SK-N-SH (cell line): ENCODE measurements at regions not wholly inside any gene's neighbourhood (a gene's known extent, or its start where the extent isn't known, plus 50 kb on each side); places are given as distances from the start of the nearest gene placed in this dataset.

ENCODE experiments used
- CTCF ChIP-seq: fragments of 200-600 bp; sonication (generic); IDR thresholded peaks from 2 replicates; pipeline ENCODE4 v1.6.1; 2017; ENCODE audit warnings: antibody characterized with exemption, mild to moderate bottlenecking, moderate library complexity
- EP300 ChIP-seq, 2 experiments: IDR thresholded peaks; 2 replicates each; pipeline versions ENCODE4 v1.4.0 to v1.6.1; 2012; ENCODE audit warnings: borderline replicate concordance in 1 of 2, low read depth in 1 of 2, low read length in 1 of 2
- EZH2phosphoT487 ChIP-seq: fragments of 200-600 bp; sonication (generic); IDR thresholded peaks from 2 replicates; pipeline ENCODE4 v1.6.1; 2017; ENCODE audit warnings: low read depth, mixed run types, mild to moderate bottlenecking, antibody characterized with exemption, moderate library complexity, borderline replicate concordance
- JUND ChIP-seq: IDR thresholded peaks from 2 replicates; pipeline ENCODE4 v1.4.0; 2012
- MAX ChIP-seq: IDR thresholded peaks from 2 replicates; pipeline ENCODE4 v1.4.0; 2012; ENCODE audit warnings: low read depth
- MEF2A ChIP-seq: IDR thresholded peaks from 2 replicates; pipeline ENCODE4 v1.4.0; 2012; ENCODE audit warnings: low read depth, borderline replicate concordance
- MXI1 ChIP-seq: IDR thresholded peaks from 2 replicates; pipeline ENCODE4 v1.6.1; 2012; ENCODE audit warnings: mild to moderate bottlenecking, low read depth, low read length, improper control_type of control experiment
- PBX3 ChIP-seq: IDR thresholded peaks from 2 replicates; pipeline ENCODE4; 2012
- RAD21 ChIP-seq: IDR thresholded peaks from 2 replicates; pipeline ENCODE4 v1.6.1; 2012; ENCODE audit warnings: mild to moderate bottlenecking, low read length
- TF ChIP-seq, protein P1 (sequence below): IDR thresholded peaks from 2 replicates; pipeline ENCODE4 v1.6.1; 2012; ENCODE audit warnings: mild to moderate bottlenecking, low read depth, low read length, moderate library complexity
- TF ChIP-seq, protein P2 (sequence below): IDR thresholded peaks from 2 replicates; pipeline ENCODE4 v1.4.0; 2012; ENCODE audit warnings: low read depth, borderline replicate concordance

GRCh38 chr11:130644187-130644586, 195.7 kb downstream of the ADAMTS15 start:
- TF ChIP-seq CTCF (no peak), EP300 (IDR thresholded peaks at IDR 0.05; ENCODE audit: borderline replicate concordance in 1 of 2, low read depth in 1 of 2, low read length in 1 of 2) (no peak), MXI1 (no peak), PBX3 (no peak), EZH2phosphoT487 (no peak), JUND (no peak), MAX (no peak), RAD21 (no peak), MEF2A (no peak)
- TF ChIP-seq, protein P1, sequence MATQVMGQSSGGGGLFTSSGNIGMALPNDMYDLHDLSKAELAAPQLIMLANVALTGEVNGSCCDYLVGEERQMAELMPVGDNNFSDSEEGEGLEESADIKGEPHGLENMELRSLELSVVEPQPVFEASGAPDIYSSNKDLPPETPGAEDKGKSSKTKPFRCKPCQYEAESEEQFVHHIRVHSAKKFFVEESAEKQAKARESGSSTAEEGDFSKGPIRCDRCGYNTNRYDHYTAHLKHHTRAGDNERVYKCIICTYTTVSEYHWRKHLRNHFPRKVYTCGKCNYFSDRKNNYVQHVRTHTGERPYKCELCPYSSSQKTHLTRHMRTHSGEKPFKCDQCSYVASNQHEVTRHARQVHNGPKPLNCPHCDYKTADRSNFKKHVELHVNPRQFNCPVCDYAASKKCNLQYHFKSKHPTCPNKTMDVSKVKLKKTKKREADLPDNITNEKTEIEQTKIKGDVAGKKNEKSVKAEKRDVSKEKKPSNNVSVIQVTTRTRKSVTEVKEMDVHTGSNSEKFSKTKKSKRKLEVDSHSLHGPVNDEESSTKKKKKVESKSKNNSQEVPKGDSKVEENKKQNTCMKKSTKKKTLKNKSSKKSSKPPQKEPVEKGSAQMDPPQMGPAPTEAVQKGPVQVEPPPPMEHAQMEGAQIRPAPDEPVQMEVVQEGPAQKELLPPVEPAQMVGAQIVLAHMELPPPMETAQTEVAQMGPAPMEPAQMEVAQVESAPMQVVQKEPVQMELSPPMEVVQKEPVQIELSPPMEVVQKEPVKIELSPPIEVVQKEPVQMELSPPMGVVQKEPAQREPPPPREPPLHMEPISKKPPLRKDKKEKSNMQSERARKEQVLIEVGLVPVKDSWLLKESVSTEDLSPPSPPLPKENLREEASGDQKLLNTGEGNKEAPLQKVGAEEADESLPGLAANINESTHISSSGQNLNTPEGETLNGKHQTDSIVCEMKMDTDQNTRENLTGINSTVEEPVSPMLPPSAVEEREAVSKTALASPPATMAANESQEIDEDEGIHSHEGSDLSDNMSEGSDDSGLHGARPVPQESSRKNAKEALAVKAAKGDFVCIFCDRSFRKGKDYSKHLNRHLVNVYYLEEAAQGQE, result no peak
- TF ChIP-seq, protein P2, sequence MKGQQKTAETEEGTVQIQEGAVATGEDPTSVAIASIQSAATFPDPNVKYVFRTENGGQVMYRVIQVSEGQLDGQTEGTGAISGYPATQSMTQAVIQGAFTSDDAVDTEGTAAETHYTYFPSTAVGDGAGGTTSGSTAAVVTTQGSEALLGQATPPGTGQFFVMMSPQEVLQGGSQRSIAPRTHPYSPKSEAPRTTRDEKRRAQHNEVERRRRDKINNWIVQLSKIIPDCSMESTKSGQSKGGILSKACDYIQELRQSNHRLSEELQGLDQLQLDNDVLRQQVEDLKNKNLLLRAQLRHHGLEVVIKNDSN, result no peak
